ENCODE measurements at regions not wholly inside any gene's neighbourhood (a gene's known extent, or its start where the extent isn't known, plus 50 kb on each side); places are given as distances from the start of the nearest gene placed in this dataset.
"Not testable (repeated sequence)": the region's sequence is repeated elsewhere in the genome, so short reads cannot be mapped to it uniquely, and the experiment has no call there.

- no peak for FAIRE-seq
Measured at GRCh38 chr2:234373481-234374149, 123.3 kb downstream of the ARL4C start.

- FAIRE-seq = no peak
Measured at GRCh38 chr2:234373060-234373459, 123.8 kb downstream of the ARL4C start.

DNA sequence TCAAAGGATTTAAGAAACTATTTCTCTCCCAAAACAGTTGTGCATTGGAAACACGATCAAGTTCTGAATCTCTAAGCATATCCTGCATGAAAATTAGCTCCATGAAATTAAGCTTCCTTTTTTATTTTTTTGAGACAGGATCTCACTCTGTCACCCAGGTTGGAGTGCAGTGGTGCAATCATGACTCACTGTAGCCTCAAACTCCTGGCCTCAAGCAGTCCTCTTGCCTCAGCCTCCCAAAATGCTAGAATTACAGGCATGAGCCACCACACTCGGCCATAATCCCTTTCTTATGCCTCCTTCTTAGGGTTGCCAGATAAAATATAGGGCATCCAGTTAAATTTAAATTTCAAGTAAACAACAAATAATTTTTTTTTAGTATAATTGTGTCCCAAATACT, 124.4 kb downstream of the ARL4C start:
- no peak for FAIRE-seq

DNA sequence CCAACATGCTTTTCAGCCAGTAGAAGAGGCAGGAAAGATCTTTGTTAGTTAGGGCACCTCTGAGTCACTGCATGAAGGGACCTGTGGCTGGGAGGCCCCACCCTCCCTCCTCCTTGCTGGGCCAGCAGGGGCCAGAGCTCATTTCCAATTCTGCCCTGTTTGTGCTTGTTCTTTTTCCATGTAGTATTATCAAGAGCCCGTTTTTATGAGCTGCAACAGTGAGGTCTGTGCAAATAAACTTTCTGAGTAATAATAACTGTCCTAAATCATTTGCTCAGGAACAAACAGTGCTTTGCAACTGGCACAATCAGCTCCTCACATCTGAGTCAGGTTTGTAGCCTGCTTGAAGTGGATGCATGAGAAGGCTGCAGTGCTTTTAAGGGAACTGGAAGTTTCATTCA, 128.0 kb downstream of the ARL4C start:
- no peak for FAIRE-seq

- no peak for FAIRE-seq
Measured at GRCh38 chr2:234366891-234367290, 130.0 kb downstream of the ARL4C start.

GRCh38 chr2:234364661-234365060, 132.2 kb downstream of the ARL4C start:
- FAIRE-seq = no peak

GRCh38 chr2:234363647-234364294, 133.1 kb downstream of the ARL4C start:
- no peak for FAIRE-seq

GRCh38 chr2:234363011-234363487, 133.8 kb downstream of the ARL4C start:
- FAIRE-seq = no peak

GRCh38 chr2:234360313-234360975, 136.4 kb downstream of the ARL4C start:
- not testable (repeated sequence) for FAIRE-seq

DNA sequence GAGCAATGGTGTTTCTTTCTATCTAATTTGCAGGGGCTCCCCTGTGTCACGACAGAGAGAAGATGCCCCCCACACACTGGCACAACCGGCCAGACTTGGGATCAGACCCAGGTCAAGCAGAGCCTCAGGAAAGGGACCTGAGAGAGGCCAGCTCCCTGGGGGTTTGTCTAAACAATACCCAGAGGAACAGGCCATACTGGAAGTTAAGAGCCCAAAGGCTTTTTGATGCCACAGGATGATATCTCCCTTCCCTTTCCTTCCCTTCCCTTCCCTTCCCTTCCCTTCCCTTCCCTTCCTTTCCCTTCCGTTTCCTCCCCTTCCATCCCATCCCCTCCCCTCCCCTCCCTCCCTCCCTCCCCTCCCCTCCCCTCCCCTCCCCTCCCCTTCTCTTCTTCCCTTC, 139.2 kb downstream of the ARL4C start:
- FAIRE-seq = no peak

- no peak for FAIRE-seq
Measured at GRCh38 chr2:234355808-234356365, 141.0 kb downstream of the ARL4C start.

GRCh38 chr2:234355021-234355720, 141.7 kb downstream of the ARL4C start:
- no peak for FAIRE-seq

DNA sequence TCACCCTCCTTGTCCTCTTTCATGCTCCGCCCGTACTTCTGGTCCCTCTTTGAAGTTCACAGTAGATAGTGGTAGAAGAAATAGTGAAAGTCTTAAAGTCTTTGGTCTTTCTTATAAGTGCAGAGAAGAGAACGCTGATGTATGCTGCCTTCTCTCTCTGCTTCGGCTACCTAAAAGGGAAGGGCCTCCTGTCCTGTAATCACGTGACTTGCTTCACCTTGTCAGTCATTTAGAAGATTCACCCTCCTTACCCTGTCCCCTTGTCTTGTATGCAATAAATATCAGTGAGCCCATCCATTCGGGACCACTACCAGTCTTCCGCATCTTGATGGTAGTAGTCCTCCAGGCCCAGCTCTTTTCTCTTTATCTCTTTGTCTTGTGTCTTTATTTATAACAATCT, 144.6 kb downstream of the ARL4C start:
- no peak for FAIRE-seq

GRCh38 chr2:234351866-234352265, 145.0 kb downstream of the ARL4C start:
- not testable (repeated sequence) for FAIRE-seq

DNA sequence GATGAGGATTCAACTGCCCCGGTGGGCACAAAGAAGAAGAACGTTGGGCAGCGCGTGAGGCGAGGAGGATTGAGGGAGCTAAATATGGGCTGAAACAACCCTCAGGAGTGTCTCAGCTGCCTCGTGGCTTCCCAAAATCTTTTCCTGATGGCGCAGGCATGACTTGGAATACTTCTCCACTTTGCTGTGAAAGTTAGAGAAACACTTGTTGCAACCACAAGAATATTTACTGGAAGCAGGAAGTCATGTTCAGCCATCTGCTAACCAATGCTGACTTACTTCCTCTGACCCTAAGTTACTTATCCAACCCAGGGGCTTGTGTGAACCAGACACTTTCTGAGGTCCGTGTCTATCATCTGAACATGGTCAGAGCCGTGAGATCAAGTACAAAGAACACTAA, 148.8 kb downstream of the ARL4C start:
- no peak for FAIRE-seq

DNA sequence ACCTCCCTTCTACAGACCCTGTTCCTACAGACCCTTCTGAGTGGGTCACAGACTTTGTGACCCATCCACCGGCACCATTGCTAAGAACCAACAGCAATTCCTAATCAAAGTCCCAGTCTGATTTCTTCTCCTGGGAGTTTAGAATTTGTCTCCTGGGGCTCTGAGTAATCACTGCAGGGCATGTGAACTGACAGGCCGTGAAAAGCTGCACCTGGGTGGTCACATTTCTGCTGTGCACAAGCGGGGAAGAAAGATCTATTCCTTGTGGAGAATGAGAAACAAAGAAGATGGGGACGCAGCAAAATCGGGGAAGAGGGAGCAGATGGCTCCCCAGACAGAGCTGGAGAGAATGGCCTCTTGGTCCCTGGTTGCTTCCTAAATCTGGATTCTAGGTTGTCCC, 151.0 kb downstream of the ARL4C start:
- FAIRE-seq = no peak

DNA sequence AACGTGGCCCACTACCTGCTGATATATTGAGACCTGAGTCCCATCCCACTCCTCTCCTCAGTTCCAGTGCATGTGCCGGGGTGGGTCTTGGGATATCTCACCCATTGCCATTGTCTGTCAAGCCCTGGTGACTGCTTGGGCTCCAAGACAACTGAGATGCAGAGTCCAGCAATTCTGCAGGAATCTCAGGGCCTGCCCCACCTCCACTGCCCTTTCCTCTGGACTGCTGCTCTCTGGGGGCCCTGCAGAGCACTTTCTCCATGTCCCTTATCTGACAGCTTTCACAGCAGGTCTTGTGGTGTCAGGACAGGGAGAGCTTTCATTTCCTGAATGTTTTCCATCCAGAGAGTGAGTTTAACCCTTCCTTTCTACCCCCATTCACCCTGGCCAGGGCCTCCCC, 152.9 kb downstream of the ARL4C start:
- no peak for FAIRE-seq

DNA sequence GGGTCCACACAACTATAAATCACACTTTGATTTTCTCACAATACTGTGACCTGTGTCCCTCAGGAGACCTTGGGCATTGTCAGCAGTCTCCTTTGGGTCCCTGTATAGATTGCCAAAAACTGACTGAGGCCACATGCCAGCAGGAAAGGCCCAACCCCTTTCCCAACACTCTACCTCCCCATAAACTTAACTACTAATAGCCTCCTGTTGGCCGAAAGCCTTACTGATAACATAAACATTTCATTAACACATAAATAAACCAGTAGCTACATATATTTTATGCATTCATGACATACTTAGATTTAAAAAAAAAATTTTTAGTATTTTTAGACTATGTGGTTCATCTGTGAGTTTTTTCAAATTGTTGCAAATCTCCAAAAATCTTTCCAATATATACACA, 153.5 kb downstream of the ARL4C start:
- FAIRE-seq = no peak

DNA sequence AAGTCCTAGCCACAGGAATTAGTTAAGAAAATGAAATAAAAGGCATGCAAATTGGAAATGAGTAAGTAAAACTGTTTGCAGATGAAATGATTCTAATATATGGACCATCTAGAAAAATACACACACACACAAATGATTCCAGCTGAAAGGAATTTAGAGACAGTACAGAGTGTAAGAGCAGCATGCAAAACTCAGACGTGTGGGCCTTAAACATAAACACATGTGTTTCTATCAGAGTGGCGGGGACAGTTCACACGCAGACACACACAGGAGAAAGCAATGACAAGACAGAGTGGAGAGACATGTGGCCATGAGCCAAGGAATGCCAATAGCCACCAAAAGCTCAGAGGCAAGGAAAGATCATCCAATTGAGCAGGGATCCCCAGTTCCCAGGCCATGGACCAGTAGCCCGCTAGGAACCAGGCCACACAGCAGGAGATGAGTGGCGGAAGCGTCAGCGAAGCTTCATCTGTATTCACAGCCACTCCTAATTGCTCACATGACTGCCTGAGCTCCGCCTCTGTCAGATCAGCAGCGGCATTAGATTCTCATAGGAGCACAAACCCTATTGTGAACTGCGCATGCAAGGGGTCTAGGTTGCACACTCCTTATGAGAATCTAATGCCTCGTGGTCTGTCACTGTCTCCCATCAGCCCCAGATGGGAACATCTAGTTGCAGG, 155.4 kb downstream of the ARL4C start:
- FAIRE-seq = no peak

- no peak for FAIRE-seq
Measured at GRCh38 chr2:234339501-234339900, 157.4 kb downstream of the ARL4C start.

GRCh38 chr2:234339011-234339410, 157.9 kb downstream of the ARL4C start:
- FAIRE-seq = no peak

DNA sequence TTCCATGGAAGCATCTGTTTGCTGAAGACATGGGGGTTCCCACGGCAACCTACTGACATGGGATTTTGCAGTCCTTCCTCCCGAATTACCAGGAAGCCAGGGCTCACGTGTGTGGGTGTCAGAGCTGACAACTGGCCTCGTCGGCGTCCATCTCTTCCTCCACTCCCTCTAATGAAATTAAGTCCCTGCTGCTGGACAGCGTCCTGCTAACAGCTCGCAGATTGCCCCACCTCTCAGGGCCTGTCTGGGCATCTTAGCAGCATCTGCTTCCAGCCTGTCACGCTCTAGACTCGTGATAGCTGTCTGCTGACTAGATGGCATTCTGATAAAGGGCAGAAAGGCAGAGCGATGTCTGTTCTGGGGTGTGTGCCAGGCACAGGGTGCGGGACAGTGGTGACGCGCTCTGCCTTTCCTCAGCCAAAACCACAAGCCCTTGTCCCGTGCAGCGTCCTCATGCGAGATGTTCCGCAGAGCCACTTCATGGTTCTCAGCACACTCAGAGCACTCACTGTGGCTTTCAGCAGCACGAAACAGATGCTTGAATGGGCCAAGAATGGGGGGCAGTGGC, 161.1 kb downstream of the ARL4C start:
- no peak for FAIRE-seq

All from islet of Langerhans (tissue), 1 donor.